ENCODE measurements at regions not wholly inside any gene's neighbourhood (a gene's known extent, or its start where the extent isn't known, plus 50 kb on each side); places are given as distances from the start of the nearest gene placed in this dataset.

GRCh38 chr19:16024266-16025107 lies 51.8 kb upstream of the TPM4 start:
- Histone ChIP-seq H3K27me3 (ENCODE audit: insufficient read depth, low read length) (no peaks in the 10 kb centered on the region), H3K9me3 (ENCODE audit: control insufficient read depth in 1 of 2, insufficient read depth in 1 of 2, low read depth in 1 of 2, low read length in 2 of 2) (no peaks in the 10 kb centered on the region), H3K79me2 (ENCODE audit: insufficient read depth, low read length) (no peaks in the 10 kb centered on the region), H3K9me2 (ENCODE audit: insufficient read depth) (no peaks in the 10 kb centered on the region), H3K9ac (ENCODE audit: low read length) (no peak overlapping the region), H3K36me3 (ENCODE audit: control insufficient read depth in 1 of 2, insufficient read depth in 2 of 2, low read length in 2 of 2) (no peaks in the 10 kb centered on the region), H4K20me1 (ENCODE audit: insufficient read depth) (no peaks in the 10 kb centered on the region), H3K4me2 (ENCODE audit: low read length) (no peak overlapping the region), H3K4me1 (ENCODE audit: control insufficient read depth in 1 of 2, insufficient read depth in 2 of 2, low read length in 2 of 2) (peaks cover 0 to 11% of the 10 kb centered on the region in 2 experiments; a peak in 2 of 4 replicates), H3K27ac (ENCODE audit: low read depth, low read length) (no peak overlapping the region), H2AFZ (ENCODE audit: low read depth, low read length, poor library complexity, severe bottlenecking) (no peak overlapping the region), H3K4me3 (replicated peaks in 1 of 2; ENCODE audit: low read depth in 1 of 2, low read length in 2 of 2) (no peak overlapping the region)
- no peak for ATAC-seq
- BruUV-seq (replicated peaks), result no TSS peak
- ChIA-PET CTCF (interaction anchor here (1.3 to 3.7 kb wide), 2 partner anchors 17 to 213 kb away, joined by 4 to 18 read pairs; no protein-coding TSS in a partner anchor), RAD21 (ENCODE audit: low non-redundant PET in 1 of 2, low total read pairs in 2 of 2, uncharacterized antibody in 2 of 2, unreplicated experiment in 2 of 2) (no interaction called here), POLR2A (no interaction called here)
- DNase-seq (ENCODE audit: low read depth, low spot score), result no peak
- TF ChIP-seq JUND (IDR thresholded peaks at IDR 0.05) (no peak), TCF7L2 (IDR thresholded peaks at IDR 0.05; ENCODE audit: borderline replicate concordance, extremely low read depth, insufficient read depth, insufficient read length) (no peak), ZFX (IDR thresholded peaks at IDR 0.05) (no peak), POLR2AphosphoS5 (IDR thresholded peaks at IDR 0.05; ENCODE audit: low read depth, low read length) (no peak), MAX (IDR thresholded peaks at IDR 0.05) (no peak), ZBTB33 (IDR thresholded peaks at IDR 0.05; ENCODE audit: extremely low read depth, insufficient replicate concordance, low read length) (no peak), YY1 (IDR thresholded peaks at IDR 0.05; ENCODE audit: extremely low read depth, insufficient replicate concordance, low read depth, low read length) (no peak), EZH2phosphoT487 (IDR thresholded peaks at IDR 0.05; ENCODE audit: borderline replicate concordance) (no peak), EGR1 (IDR thresholded peaks at IDR 0.05; ENCODE audit: low read depth) (no peak), REST (IDR thresholded peaks at IDR 0.05; ENCODE audit: low read depth) (no peak), SRF (IDR thresholded peaks at IDR 0.05; ENCODE audit: low read depth) (no peak), SIN3A (IDR thresholded peaks at IDR 0.05; ENCODE audit: low read depth) (no peak), ELF1 (IDR thresholded peaks at IDR 0.05; ENCODE audit: borderline replicate concordance, low read depth) (no peak), EZH2 (IDR thresholded peaks at IDR 0.05) (no peak), SP1 (IDR thresholded peaks at IDR 0.05; ENCODE audit: low read depth) (no peak), POLR2A (IDR thresholded peaks at IDR 0.05; ENCODE audit: borderline replicate concordance, extremely low read depth, insufficient read depth, insufficient read length) (no peak), CBX3 (IDR thresholded peaks at IDR 0.05; ENCODE audit: low read depth) (no peak), ZNF274 (IDR thresholded peaks at IDR 0.05; ENCODE audit: low read depth, low read length) (no peak), CEBPB (IDR thresholded peaks at IDR 0.05; ENCODE audit: low read depth) (no peak)
- intact Hi-C loops (cut with micrococcal nuclease), result loop anchor here (1.0 kb wide), 3 partner anchors 158 to 395 kb away; no protein-coding TSS in a partner anchor

All from HCT116 (cell line).